NCI-H1694 treated with DMSO at 0.1 percent for 48 hours (cell line): ENCODE measurements at regions not wholly inside any gene's neighbourhood (a gene's known extent, or its start where the extent isn't known, plus 50 kb on each side); places are given as distances from the start of the nearest gene placed in this dataset.
"Not testable (repeated sequence)": the region's sequence is repeated elsewhere in the genome, so short reads cannot be mapped to it uniquely, and the experiment has no call there.

Experiments
- DNase-seq: peaks from one replicate; lab custom pipeline; 2025; lab: John Stamatoyannopoulos, UW

DNA sequence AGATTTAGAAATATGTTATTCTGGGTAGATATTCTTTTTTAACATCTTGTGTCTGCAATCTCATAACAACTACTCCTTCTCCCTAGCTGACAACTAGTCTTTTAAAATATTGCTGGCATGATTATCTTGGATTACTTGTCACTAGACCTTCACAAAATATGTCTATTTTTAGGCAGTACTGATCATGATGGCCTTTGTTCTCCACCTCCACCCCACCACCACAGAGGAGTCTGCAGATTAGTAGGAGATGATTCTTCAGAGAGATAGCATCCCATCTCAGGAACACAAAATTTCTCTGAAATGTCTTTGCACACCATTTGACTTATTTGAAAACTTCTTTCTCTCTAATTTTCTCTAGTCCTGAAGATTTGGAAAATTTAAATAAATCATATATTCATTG, 338.1 kb upstream of the SPHKAP start:
- no peak for DNase-seq

DNA sequence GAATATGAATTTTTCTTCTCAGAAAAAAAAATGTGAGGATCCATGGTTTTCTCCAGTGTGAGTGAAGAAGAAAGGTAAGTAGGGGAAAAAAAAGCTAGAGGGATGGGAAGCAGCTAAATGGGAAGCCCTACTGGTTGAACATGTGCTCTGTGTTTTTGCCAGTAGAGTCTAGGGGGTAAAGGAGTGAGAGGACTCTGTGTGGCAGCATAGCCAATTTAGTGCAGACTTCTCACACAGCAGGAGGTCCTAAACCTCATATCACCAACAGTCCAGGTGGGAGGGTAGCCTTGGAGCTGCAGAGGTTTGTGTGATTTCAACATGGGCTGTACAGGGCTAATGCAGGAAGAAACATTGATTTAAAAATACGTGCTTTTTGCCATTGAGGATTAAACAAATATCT, 334.5 kb upstream of the SPHKAP start:
- no peak for DNase-seq

DNA sequence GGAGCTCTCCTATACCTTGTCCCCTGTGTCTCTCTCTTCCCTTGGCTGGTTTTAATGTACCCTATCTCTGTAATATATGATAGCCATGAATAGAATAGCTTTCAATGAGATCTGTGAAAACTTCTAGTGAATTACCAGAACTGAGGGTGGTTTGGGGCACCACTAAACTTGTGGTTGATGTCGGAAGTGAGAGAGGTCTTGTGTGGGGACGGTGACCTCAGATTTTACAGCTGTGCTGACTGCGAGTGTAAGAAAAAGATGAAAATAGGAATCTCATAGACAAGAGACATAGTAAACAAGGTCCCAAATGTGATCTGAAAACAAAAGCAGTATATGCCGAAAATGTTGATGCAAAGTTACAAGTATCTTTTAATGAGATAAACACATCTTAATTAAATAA, 332.0 kb upstream of the SPHKAP start:
- not testable (repeated sequence) for DNase-seq

DNA sequence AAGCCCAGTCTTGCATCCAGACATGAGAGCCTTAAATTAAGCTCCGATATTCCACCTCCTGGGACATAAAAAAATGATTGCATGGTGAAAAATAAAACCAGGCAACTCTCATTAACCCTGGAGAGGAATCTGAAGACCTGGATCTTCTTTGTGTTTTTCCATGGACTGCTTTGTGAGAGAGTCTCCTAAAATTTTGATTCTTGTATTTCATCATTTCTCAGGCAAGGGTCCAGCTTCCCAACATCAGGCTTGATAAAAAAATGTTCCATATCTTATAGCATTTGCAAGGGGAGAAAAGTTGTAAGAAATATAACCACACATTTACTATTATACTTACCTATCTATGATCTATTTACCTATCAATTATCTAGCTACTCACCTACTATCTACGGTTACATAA, 327.5 kb upstream of the SPHKAP start:
- DNase-seq = no peak

DNA sequence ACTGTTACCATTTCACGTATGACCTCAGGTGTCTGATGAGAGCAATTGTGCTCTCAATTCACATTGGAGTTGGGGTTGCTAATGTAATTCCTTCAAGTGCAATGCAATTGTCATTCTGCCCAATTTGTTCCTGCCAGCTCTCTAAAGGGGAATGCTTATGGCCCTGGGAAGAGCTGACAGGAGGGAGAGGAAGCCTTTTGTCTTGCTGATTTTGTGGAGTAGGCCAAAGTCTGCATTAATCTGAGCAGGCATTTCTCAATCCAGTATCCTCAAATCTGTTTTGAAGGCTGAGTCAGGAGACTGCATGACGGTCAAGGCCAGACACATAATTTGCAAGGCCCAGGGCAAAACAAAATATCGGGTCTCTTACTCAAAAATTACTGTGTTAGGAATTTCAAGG, 326.4 kb upstream of the SPHKAP start:
- DNase-seq = no peak

DNA sequence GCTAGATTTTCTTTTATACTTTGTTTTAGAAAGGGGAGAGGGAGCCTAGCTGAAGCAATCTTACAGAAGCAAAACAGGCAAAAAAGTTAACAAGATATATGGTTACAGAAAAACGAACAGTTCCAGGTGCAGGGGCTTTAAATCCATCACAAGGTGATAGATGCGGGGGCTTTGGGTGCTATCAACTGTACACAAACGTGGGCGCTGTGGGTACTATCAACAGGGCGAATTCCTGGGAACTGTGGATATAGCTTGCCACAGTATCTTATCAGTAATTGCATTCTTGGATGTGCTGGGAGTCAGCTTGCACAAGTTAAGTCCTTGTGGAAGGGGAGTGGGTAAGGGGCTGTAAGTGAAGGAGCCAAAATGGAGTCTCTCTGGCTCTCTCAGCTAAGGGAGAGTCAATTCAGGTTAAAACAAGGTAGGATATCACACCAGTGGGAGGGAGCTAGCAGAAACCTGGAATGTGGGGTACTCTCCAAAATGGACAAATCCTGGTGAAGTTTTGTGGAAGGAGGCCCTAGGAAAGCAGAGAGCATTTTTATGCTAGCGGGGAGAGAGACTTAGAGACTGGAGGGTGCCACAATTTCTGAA, 325.8 kb upstream of the SPHKAP start:
- no peak for DNase-seq

DNA sequence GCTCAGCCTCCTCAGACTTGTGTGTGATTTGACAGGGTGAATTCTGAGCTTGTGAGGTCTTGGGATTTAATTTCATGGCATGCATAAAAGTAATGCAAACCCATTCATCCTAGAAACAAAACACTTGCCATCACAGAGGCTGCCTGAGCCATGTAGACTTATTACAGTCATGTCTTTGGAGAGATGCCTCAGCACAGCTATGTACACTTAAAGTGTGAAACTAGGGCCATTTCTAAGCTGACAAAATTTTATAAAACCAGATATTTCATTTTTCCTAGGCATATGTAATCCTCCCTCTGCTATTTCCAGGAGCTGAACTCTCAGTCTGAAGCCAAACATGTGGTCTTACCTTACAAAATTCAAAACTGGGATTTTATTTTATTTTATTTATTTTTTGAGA, 322.2 kb upstream of the SPHKAP start:
- no peak for DNase-seq

DNA sequence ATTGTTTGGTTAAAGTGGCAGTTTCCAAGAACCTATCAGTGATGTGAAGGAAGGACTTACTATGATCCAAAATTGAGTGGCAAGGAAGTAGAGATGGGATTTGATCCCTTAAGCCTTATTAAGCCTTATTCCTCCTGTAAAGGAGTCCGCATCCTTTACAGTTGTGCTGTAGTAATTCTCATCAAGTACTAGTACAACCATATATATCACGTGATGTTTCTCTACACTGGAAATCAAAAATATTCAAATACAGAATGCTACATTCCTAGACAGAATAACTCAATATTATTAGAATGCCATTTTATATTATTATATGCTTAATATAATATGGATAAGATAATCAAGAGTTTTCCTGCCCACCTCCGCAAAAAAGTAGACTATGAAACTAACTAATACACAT, 312.4 kb upstream of the SPHKAP start:
- DNase-seq = no peak

DNA sequence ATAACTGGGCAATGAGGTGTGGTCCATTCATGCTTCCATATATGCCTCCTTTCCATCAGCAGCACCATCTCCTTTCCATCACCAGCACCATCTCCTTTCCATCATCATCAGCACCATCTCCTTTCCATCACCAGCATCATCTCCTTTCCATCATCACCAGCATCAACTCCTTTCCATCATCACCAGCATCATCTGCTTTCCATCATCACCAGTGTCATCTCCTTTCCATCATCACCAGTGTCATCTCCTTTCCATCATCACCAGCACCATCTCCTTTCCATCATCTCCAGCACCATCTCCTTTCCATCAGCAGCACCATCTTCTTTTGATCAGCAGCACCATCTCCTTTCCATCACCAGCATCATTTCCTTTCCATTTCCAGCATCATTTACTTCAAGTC, 297.5 kb upstream of the SPHKAP start:
- DNase-seq = no peak

DNA sequence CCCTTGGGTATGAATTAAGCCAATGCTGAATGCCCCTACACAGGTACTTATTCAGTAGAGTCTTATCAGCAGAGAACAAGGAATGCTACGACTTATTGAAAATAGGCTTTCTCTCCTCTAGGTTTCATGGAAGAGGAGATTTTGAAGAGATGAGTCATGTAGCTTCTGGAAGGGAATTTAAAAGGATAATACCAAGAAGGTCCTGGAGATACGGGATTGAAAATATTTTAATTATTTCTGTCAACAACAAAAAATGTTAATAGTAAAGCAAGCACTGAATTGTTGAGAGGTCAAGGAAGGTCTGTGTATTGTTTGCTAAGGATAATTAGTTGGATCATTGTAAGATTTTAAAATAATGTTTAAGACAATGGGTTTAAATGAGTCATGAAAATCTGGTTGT, 293.0 kb upstream of the SPHKAP start:
- DNase-seq = no peak

DNA sequence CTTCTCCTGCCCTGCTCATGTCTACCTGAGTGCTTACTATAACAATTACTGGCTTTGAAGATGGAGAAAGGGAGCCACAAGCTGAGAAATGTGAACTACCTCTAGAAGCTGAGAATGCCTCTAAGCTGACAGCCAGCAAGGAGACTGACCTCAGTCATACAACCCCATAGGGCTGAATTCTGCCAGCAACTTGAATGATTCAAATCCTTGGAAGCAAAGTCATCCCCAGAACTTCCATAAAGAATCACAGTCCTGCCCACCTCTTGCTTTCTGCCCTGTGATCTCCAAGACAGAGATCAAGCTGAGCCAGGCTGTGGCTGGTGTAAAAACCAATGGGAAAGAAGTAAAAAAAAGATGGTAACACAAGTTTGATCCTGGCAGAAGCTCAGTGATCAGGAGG, 288.2 kb upstream of the SPHKAP start:
- no peak for DNase-seq

DNA sequence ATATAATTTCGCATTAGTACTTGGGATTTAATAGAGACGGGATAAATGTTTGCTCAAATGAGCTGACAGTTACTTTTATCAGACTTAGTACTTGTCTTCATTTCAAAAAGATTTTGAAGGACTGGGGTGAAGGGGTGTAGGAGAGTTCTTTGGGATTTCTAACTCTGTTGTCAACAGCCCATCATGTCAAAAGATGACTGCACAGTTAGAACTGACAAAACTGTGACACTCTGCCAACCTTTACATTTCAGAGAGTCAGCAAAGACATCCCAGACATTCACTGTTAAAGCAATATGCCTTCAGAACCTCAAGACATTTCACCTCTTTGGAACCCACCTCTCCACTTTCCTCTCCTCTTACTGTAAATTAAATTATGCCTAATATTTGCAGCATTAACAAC, 285.4 kb upstream of the SPHKAP start:
- DNase-seq = no peak

DNA sequence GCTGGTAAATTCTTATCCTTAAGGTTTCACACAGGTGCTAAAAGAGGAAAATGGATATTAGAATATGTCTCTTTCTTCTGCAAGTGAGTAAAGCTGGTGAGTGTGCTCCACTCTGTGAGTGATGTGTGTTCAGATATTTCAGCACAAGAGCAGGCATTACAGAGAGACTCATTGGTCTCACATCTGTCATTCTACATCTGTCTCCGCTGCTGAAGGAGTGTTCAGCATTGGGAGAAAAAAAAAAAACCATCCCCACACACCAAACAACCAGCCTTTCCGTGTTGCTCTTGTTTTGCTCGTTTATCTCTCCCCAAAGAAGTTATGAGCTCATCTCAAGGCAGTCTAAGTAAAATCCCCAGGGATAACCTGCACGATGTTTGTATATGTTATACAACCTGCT, 283.9 kb upstream of the SPHKAP start:
- no peak for DNase-seq

DNA sequence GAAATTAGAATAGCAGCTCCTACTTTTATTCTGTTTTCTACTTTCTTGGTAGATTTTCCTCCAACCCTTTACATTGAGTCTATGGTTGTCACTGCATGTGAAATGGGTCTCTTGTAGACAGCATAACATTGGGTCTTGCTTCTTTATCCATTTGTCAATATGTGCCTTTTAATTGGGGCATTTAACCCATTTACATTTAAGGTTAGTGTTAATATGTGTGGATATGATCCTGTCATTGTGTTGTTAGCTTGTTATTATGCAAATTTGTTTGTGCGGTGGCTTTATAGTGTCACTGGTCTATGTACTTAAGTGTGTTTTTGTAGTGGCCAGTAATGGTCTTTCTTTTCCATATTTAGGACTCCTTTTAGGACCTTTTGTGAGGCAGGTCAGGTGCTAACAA, 276.9 kb upstream of the SPHKAP start:
- DNase-seq = no peak

DNA sequence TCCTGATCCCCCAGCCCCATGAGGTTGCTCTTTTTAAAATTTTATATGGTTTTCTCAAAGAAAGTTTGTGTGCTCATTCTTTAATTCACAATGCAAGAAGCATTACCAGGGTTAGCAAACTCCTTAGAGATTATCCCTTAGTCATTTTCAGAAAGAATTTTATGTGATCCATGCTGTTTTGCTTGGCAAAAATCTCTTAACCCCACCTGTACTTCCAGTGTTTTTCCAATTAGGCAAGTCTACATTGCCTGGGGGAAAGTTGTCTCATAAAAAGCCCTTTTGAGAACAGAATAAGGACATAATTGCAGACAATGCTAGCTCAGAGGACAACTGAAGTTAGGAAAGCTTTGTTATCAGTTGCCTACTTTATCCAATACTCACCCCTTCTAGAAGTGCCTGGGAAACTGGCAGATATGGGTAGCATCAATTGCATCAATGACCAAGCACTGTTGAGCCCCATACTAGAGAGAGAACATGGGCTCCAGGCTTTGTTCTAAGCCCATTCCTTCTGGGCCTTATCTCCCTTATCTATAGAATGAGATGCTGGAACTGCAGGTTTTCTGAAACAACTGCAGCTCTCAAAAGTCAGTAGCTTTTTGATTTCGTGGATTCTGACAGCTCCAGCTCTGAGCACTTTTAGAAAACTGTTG, 265.9 kb upstream of the SPHKAP start:
- DNase-seq = no peak

DNA sequence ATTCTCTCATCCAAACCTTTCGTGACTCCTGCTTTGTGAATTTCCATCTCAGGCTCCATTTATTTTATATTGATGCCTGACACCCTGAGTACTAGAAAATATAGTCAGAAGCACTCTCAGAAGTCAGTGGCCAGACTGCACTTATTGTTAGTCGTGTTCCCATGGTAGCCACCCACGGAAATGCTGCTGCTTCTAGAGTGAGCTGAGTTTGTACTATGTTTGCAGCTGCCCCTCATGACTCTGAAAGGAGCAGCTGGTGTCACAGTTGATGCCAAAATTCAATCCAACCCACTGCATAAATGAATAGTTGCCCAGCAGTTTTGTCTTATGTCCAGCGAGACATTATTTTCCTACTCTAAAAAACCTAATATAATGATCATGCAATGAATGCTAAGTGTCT, 265.2 kb upstream of the SPHKAP start:
- peak; percentile 73 for DNase-seq

DNA sequence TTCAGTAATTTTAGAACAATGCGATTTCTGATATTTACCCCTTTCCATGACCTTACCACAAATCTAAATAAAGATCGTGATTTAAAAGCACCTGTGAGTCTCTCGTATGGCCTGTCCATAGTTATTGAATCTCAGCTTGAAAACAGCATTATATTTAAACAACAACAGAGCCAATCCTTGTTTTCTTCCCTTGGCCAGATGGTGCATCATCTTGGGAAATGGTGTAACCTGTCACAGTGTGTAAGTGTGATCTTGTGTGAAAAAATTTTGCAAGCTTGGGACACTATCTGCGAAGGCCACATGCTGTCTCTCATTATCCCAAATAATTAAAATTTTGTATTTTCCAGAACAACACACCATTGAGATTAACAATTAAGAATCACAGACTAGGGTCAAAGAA, 262.7 kb upstream of the SPHKAP start:
- no peak for DNase-seq

DNA sequence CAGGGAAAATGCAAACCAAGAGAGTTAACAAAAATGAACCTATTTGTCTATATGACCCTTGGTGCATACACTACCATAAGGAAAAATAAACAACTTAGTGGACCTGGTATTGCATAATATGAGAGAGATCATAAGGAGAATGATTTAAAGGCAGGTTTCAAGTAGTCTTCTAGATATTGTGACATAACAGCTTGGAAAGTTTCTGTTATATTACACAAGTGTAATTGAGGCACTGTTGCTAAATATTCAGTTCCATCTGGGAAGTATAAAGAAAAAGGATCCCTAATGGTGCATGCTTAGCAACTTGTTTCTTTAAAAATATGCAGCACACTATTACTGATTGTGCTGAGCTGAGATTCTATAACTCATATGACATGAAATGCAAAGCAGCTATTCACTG, 252.2 kb upstream of the SPHKAP start:
- DNase-seq = no peak

DNA sequence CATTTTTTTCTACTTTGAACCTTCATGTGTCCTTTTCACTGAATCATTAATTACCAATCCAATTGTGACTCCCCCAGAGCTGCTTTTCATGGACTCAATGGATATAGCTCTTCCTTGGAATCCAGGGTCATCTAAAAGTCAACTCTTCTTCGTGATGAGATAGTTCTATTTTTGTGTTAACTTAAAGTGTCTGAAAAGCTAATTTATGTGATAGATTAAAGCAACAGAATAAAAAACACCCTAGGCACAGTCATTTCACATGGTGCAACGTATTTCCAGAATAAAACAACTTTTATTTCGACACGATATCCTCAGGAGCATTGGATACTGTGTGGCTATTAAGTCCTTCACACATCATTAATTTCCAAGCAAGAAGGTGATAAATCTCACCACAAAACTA, 250.6 kb upstream of the SPHKAP start:
- DNase-seq = no peak

DNA sequence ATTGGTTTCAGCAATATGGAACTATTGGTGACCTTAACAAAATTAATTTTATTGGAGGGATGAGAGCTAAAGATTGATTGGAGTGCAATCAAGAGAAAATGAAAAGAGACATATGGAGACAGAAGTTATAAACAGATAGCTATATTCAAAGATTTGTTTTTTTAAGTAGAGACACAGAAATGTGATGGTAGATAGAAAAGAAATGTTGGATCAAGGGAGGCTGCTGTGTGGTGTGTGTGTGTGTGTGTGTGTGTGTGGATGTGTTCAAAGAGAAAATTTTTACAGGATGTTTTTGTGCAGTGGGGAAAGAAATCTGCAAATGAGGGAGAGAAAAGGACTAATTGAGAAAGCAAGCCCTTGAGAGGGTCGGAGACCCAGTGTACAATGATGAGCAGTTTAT, 249.5 kb upstream of the SPHKAP start:
- DNase-seq = no peak

DNA sequence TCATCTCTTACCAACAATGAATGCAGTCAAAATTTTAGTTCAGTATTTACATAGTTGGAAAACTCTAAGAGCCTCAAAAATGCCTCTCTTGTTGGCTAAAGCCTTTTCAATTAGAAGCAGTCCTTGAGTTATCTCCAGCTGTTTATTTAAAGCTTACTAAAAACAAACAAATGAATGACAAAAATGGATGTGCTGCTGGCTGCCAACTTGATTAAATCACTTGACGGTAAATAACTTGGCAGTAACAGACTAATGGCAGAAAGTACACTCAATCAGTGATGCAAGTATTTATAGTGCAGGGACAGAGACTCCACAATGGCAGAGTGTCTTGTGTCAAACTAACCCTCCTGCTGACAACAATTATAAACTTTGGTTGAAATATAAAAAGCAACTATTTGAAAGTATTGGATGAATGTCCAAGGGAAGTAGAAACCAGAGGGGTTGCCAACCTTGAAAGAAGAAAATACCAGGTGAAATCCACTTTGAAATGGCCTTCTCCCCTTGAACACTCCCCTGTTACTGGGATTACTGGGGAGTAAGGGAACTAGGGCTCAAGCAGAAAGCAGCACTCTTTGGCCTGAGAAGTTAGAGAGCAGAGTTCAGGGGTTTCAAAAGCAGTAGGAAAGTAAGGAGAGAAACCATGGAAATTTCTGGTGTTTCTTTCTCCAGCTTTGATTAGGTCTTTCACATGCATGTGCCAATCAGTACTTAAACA, 245.2 kb upstream of the SPHKAP start:
- DNase-seq = no peak

DNA sequence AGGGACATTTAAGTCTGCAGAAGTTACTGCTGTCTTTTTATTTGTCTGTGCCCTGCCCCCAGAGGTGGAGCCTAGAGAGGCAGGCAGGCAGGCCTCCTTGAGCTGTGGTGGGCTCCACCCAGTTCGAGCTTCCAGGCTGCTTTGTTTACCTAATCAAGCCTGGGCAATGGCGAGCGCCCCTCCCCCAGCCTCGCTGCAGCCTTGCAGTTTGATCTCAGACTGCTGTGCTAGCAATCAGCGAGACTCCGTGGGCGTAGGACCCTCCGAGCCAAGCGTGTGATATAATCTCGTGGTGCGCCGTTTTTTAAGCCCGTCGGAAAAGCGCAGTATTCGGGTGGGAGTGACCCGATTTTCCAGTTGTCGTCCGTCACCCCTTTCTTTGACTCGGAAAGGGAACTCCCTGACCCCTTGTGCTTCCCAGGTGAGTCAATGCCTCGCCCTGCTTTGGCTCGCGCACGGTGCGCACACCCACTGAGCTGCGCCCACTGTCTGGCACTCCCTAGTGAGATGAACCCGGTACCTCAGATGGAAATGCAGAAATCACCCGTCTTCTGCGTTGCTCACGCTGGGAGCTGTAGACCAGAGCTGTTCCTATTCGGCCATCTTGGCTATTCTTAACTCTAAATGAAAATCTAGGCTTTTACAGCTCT, 244.0 kb upstream of the SPHKAP start:
- DNase-seq = not testable (repeated sequence)

DNA sequence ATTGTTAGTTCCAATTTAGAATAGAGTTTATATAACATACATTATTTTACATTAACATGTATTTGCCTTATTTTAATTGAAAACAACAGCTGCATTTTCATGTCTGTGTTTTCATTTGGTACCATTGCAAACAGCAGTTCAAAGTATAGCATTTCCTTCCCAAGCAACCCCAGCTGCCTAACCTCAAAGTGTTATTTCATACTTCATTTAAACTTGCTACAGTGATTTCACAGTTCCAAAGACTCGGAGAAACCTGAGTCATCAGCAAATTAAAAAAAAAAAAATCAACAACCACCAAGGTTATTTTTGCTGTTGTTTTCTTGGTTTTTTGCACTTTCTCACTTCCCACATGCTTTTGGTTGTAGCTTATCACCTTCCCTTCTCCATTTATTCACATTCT, 236.5 kb upstream of the SPHKAP start:
- DNase-seq = no peak
